ENCODE measurements at regions not wholly inside any gene's neighbourhood (a gene's known extent, or its start where the extent isn't known, plus 50 kb on each side); places are given as distances from the start of the nearest gene placed in this dataset.
"Not testable (repeated sequence)": the region's sequence is repeated elsewhere in the genome, so short reads cannot be mapped to it uniquely, and the experiment has no call there.

GRCh38 chr11:82533628-82534327 is 199.9 kb downstream of the FAM181B start:
- DNase-seq (ENCODE audit: low spot score) = no peak

GRCh38 chr11:82529936-82530335 is 203.7 kb downstream of the FAM181B start:
- no peak for DNase-seq (ENCODE audit: low spot score)

- no peak for DNase-seq (ENCODE audit: low spot score)
These were observed 206.5 kb downstream of the FAM181B start for GRCh38 chr11:82527081-82527584.

- DNase-seq (ENCODE audit: low spot score) = no peak
These were observed 210.5 kb downstream of the FAM181B start for GRCh38 chr11:82523141-82523540.

GRCh38 chr11:82521427-82521826 is 212.2 kb downstream of the FAM181B start:
- DNase-seq (ENCODE audit: low spot score) = no peak

- DNase-seq (ENCODE audit: low spot score) = no peak
These were observed 226.4 kb downstream of the FAM181B start for GRCh38 chr11:82507288-82507687.

GRCh38 chr11:82505379-82505778 is 228.3 kb downstream of the FAM181B start:
- DNase-seq (ENCODE audit: low spot score) = no peak

- not testable (repeated sequence) for DNase-seq (ENCODE audit: low spot score)
These were observed 232.5 kb downstream of the FAM181B start for GRCh38 chr11:82501174-82501573.

GRCh38 chr11:82494988-82495432 is 238.7 kb downstream of the FAM181B start:
- no peak for DNase-seq (ENCODE audit: low spot score)

GRCh38 chr11:82474876-82475275 is 258.8 kb downstream of the FAM181B start:
- no peak for DNase-seq (ENCODE audit: low spot score)

- DNase-seq (ENCODE audit: low spot score) = no peak
These were observed 268.2 kb downstream of the FAM181B start for GRCh38 chr11:82465481-82465880.

- no peak for DNase-seq (ENCODE audit: low spot score)
These were observed 270.9 kb downstream of the FAM181B start for GRCh38 chr11:82462608-82463242.

GRCh38 chr11:82458761-82459160 is 274.9 kb downstream of the FAM181B start:
- DNase-seq (ENCODE audit: low spot score) = no peak

- no peak for DNase-seq (ENCODE audit: low spot score)
These were observed 275.5 kb downstream of the FAM181B start for GRCh38 chr11:82458147-82458546.

- DNase-seq (ENCODE audit: low spot score) = no peak
These were observed 282.7 kb downstream of the FAM181B start for GRCh38 chr11:82450996-82451395.

GRCh38 chr11:82406611-82407010 is 327.1 kb downstream of the FAM181B start:
- DNase-seq (ENCODE audit: low spot score) = no peak

GRCh38 chr11:82405421-82405820 is 328.2 kb downstream of the FAM181B start:
- no peak for DNase-seq (ENCODE audit: low spot score)

- no peak for DNase-seq (ENCODE audit: low spot score)
These were observed 328.7 kb downstream of the FAM181B start for GRCh38 chr11:82404981-82405380.

GRCh38 chr11:82403640-82404305 is 329.9 kb downstream of the FAM181B start:
- DNase-seq (ENCODE audit: low spot score) = no peak

- no peak for DNase-seq (ENCODE audit: low spot score)
These were observed 335.3 kb downstream of the FAM181B start for GRCh38 chr11:82398300-82398815.

- not testable (repeated sequence) for DNase-seq (ENCODE audit: low spot score)
These were observed 337.0 kb downstream of the FAM181B start for GRCh38 chr11:82396639-82397038.

GRCh38 chr11:82384308-82384707 is 349.4 kb downstream of the FAM181B start:
- DNase-seq (ENCODE audit: low spot score) = no peak
